Ovary (tissue), 3 donors: ENCODE measurements at regions not wholly inside any gene's neighbourhood (a gene's known extent, or its start where the extent isn't known, plus 50 kb on each side); places are given as distances from the start of the nearest gene placed in this dataset.

Experiments
- POLR2A ChIP-seq: fragments of 450-650 bp; IDR thresholded peaks from one replicate; pipeline ENCODE4 v1.6.1; 2017; ENCODE audit warnings: antibody characterized with exemption, mild to moderate bottlenecking, moderate library complexity
- TF ChIP-seq, protein P1 (sequence below), 3 donors: fragments of 450-650 bp in 2 of 3; fragments of 200-600 bp in 1 of 3; IDR thresholded peaks; one replicate each; pipeline versions ENCODE4 v1.5.1 to v1.8.0; 2016 to 2022; ENCODE audit warnings: antibody characterized with exemption in 3 of 3, mild to moderate bottlenecking in 1 of 3
- donor health status: DM: no; HTN: no; CAD: no.

DNA sequence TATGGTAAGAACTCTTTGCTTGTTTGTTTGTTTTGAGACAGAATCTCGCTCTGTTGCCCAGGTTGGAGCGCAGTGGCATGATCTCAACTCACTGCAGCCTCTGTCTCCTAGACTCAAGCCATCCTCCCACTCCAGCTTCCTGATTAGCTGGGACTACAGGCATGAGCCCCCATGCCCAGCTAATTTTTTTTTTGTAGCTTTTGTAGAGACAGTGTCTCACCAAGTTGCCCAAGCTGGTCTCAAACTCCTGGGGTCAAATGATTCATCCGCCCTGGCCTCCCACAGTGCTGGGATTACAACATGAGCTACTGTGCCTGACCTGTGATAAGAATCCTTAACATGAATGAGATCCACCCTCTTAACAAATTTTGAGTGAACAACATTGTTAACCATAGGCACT lies 183.9 kb upstream of the TSHZ3 start:
- TF ChIP-seq, protein P1, sequence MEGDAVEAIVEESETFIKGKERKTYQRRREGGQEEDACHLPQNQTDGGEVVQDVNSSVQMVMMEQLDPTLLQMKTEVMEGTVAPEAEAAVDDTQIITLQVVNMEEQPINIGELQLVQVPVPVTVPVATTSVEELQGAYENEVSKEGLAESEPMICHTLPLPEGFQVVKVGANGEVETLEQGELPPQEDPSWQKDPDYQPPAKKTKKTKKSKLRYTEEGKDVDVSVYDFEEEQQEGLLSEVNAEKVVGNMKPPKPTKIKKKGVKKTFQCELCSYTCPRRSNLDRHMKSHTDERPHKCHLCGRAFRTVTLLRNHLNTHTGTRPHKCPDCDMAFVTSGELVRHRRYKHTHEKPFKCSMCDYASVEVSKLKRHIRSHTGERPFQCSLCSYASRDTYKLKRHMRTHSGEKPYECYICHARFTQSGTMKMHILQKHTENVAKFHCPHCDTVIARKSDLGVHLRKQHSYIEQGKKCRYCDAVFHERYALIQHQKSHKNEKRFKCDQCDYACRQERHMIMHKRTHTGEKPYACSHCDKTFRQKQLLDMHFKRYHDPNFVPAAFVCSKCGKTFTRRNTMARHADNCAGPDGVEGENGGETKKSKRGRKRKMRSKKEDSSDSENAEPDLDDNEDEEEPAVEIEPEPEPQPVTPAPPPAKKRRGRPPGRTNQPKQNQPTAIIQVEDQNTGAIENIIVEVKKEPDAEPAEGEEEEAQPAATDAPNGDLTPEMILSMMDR (IDR thresholded peaks at IDR 0.05): no peak
- TF ChIP-seq POLR2A: no peak
